Mucosa of descending colon (tissue), 3 donors: ENCODE measurements at regions not wholly inside any gene's neighbourhood (a gene's known extent, or its start where the extent isn't known, plus 50 kb on each side); places are given as distances from the start of the nearest gene placed in this dataset.

Source experiments
- ATAC-seq: fragments of 200-7000 bp; cut with Tn5 transposase; one replicate; pipeline ENCODE4 v1.9.1; 2020; ENCODE audit warnings: mild to moderate bottlenecking, moderate library complexity
- DNase-seq, 3 donors: peaks; one replicate each; pipeline ENCODE4 v3.0.0-alpha.2; 2020
- H3K36me3 ChIP-seq: fragments of 200-600 bp; one replicate; pipeline ENCODE4 v1.8.0; 2021; ENCODE audit warnings: low read depth, mild to moderate bottlenecking
- H3K4me1 ChIP-seq: fragments of 200-600 bp; one replicate; pipeline ENCODE4 v1.8.0; 2021; ENCODE audit warnings: low read depth, mild to moderate bottlenecking
- H3K4me3 ChIP-seq: fragments of 200-600 bp; one replicate; pipeline ENCODE4 v1.8.0; 2021; ENCODE audit warnings: mild to moderate bottlenecking
- H3K9me3 ChIP-seq: fragments of 200-600 bp; one replicate; pipeline ENCODE4 v1.8.0; 2021; ENCODE audit warnings: mild to moderate bottlenecking
- CTCF ChIP-seq: fragments of 200-600 bp; IDR thresholded peaks from one replicate; pipeline ENCODE4 v1.8.0; 2022; ENCODE audit warnings: antibody characterized with exemption, mild to moderate bottlenecking
- intact Hi-C, 2 donors: fragments of 100-400 bp; cut with DNase I in 1 of 2; cut with micrococcal nuclease in 1 of 2; formaldehyde crosslinking; loops; one replicate each; pipeline versions ENCODE4 v1.11.0 to v1.11.1; 2022; cut with DNase I, micrococcal nuclease
- donor health status: DM: no; HTN: no; CAD: no; lungs with moderate emphysema.
- donor health status: DM: no; HTN: no; CAD: no.
- donor health status: DM: no; HTN: yes; CAD: no.

DNA sequence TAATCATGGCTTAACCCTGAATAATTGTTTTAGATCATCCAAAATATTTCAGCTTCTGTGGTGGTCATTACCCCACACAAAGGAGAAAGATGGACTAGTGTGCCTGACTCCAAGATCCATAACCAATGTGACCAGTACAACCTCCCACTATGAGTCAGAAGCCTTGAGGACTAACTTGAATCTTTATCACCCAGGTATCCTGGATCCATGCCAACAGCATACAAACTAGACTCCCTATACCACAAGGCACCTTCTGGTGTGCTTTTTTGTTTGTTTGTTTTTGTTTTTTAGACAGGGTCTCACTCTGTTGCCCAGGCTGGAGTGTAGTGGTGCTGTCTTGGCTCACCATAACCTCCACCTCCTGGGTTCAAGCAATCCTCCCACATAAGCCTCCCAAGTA lies 317.7 kb downstream of the VPS13C start:
- H3K9me3 ChIP-seq: no peaks in the 10 kb centered on the region
- ATAC-seq: no peak
- no peaks in the 10 kb centered on the region for H3K4me1 ChIP-seq
- no peaks in the 10 kb centered on the region for H3K36me3 ChIP-seq
- no peak for TF ChIP-seq CTCF
- DNase-seq: no peak
- intact Hi-C loops: no loop called here
- no peak overlapping the region for H3K4me3 ChIP-seq

GRCh38 chr15:61736790-61737189 lies 323.5 kb downstream of the VPS13C start:
- TF ChIP-seq CTCF: no peak
- no peak for ATAC-seq
- intact Hi-C loops: no loop called here

DNA sequence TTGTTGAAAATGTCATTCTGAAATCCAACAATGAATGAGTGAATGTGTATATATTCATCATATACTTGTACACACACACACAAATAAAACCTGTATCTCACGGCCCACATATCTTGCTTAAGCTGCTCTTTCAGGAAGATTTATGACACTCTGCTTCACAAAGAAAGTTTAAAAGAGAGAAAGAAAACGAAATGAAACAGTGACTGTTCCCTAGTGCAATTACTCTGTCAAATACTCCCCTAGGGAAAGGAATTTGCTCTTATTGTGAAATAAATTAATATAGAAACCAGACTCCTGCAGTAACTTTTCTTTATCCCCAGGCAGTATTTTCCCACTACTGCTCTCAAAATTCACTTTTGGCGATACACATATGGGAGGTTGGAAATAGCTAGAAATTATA lies 329.1 kb downstream of the VPS13C start:
- Histone ChIP-seq H3K36me3 (no peaks in the 10 kb centered on the region), H3K4me1 (no peaks in the 10 kb centered on the region), H3K4me3 (no peak overlapping the region), H3K9me3 (no peaks in the 10 kb centered on the region)
- no peak for ATAC-seq
- DNase-seq: no peak
- no peak for TF ChIP-seq CTCF
- intact Hi-C loops: no loop called here

More at GRCh38 chr15:61736790-61737189, 323.5 kb downstream of the VPS13C start:
- no peaks in the 10 kb centered on the region for H3K9me3 ChIP-seq
- H3K4me1 ChIP-seq: no peaks in the 10 kb centered on the region
- no peak for DNase-seq
- H3K36me3 ChIP-seq: no peaks in the 10 kb centered on the region
- no peak overlapping the region for H3K4me3 ChIP-seq

- H3K4me3 ChIP-seq: no peak overlapping the region
- DNase-seq (no peak), ATAC-seq (no peak)
- intact Hi-C loops: no loop called here
- no peak for TF ChIP-seq CTCF
- no peaks in the 10 kb centered on the region for H3K9me3 ChIP-seq
- H3K36me3 ChIP-seq: no peaks in the 10 kb centered on the region
- H3K4me1 ChIP-seq: no peaks in the 10 kb centered on the region
These were observed 330.6 kb downstream of the VPS13C start for GRCh38 chr15:61729646-61730045.

DNA sequence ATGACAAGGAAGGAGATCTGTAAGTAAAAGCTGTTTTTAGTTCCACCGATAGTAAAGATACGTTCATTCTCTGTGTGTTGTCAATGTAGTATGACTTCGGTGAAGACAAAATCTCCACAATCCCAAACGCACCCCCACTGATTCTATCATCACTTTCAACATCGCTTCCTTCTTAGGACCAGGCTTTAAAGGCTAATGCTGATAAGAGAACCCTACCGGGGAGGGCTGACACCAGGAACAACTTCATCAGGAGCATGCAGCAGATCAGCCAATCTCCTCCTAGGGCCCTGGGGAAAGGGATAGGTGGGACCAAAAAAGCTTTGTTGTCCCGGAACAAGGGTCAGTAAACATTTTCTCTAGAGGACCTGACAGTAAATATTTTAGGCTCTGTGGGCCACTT lies 334.1 kb downstream of the VPS13C start:
- Histone ChIP-seq H3K36me3 (no peaks in the 10 kb centered on the region), H3K4me3 (no peak overlapping the region), H3K9me3 (no peaks in the 10 kb centered on the region), H3K4me1 (no peaks in the 10 kb centered on the region)
- intact Hi-C loops: no loop called here
- ATAC-seq: no peak
- DNase-seq: no peak
- no peak for TF ChIP-seq CTCF

GRCh38 chr15:61725251-61725650 lies 335.0 kb downstream of the VPS13C start:
- Histone ChIP-seq H3K4me1 (no peaks in the 10 kb centered on the region), H3K4me3 (no peak overlapping the region), H3K36me3 (no peaks in the 10 kb centered on the region), H3K9me3 (no peaks in the 10 kb centered on the region)
- intact Hi-C loops: no loop called here
- ATAC-seq (no peak), DNase-seq (no peak)
- TF ChIP-seq CTCF: no peak
